ENCODE measurements at regions not wholly inside any gene's neighbourhood (a gene's known extent, or its start where the extent isn't known, plus 50 kb on each side); places are given as distances from the start of the nearest gene placed in this dataset.

DNA sequence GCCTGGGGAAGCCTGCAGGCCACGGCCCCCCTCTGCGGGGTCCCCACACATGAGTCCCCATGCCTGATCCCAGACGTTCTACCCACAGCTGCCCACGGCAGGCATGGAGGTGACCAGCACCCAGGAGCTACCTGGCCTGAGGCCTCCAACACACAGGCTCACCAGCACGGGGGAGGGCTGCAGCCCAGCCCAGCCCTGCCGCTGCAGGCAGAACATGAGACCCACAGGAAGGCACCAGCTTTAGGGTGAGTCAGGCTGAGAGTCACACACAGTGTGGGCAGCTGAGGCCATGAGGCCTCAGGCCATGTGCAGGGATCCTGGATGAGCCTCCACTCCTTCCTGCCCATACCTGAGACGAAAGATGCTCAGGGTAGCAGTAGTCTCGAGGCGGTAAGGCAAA, 121.1 kb downstream of the PSMG1 start:
- TF ChIP-seq, protein P1, sequence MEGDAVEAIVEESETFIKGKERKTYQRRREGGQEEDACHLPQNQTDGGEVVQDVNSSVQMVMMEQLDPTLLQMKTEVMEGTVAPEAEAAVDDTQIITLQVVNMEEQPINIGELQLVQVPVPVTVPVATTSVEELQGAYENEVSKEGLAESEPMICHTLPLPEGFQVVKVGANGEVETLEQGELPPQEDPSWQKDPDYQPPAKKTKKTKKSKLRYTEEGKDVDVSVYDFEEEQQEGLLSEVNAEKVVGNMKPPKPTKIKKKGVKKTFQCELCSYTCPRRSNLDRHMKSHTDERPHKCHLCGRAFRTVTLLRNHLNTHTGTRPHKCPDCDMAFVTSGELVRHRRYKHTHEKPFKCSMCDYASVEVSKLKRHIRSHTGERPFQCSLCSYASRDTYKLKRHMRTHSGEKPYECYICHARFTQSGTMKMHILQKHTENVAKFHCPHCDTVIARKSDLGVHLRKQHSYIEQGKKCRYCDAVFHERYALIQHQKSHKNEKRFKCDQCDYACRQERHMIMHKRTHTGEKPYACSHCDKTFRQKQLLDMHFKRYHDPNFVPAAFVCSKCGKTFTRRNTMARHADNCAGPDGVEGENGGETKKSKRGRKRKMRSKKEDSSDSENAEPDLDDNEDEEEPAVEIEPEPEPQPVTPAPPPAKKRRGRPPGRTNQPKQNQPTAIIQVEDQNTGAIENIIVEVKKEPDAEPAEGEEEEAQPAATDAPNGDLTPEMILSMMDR (IDR thresholded peaks at IDR 0.05): no peak
- no peak for TF ChIP-seq POLR2A (IDR thresholded peaks at IDR 0.05)
